NCI-H2081 (cell line): ENCODE measurements at regions not wholly inside any gene's neighbourhood (a gene's known extent, or its start where the extent isn't known, plus 50 kb on each side); places are given as distances from the start of the nearest gene placed in this dataset.

Experiments used
- DNase-seq, 2 experiments: peaks; one replicate each; lab custom pipeline; 2025; lab: John Stamatoyannopoulos, UW

GRCh38 chr11:93963072-93963471 is 58.1 kb upstream of the HEPHL1 start:
- DNase-seq: no peak

GRCh38 chr11:93967258-93967657 is 53.9 kb upstream of the HEPHL1 start:
- no peak for DNase-seq

GRCh38 chr11:93967944-93968343 is 53.2 kb upstream of the HEPHL1 start:
- no peak for DNase-seq

GRCh38 chr11:93969925-93970922 is 50.9 kb upstream of the HEPHL1 start:
- no peak for DNase-seq
